ENCODE measurements at regions not wholly inside any gene's neighbourhood (a gene's known extent, or its start where the extent isn't known, plus 50 kb on each side); places are given as distances from the start of the nearest gene placed in this dataset.

DNA sequence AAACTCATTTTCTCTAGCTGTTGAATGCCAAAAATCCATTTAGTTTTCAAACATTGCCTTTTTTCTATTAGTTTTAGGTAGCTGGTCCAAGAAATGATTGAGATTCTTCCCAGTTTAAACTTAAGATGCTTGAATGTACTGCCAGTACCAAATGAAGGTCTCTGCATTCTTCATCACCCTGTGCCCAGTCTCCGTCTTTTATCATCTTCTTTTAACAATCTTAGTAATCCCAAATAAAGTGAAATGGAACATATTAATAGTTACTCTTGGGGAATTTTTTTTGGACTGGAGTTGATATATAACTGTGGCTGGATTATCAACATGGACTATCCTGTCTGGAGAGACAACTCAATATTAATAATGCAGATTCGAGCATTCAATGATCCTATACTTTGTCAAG is 54.1 kb upstream of the PCED1B start:
- DNase-seq, result no peak

GRCh38 chr12:47025798-47026197 is 53.6 kb upstream of the PCED1B start:
- no peak for DNase-seq

GRCh38 chr12:47026291-47026690 is 53.1 kb upstream of the PCED1B start:
- DNase-seq, result no peak
